Eye (tissue), 1 donor: ENCODE measurements at regions not wholly inside any gene's neighbourhood (a gene's known extent, or its start where the extent isn't known, plus 50 kb on each side); places are given as distances from the start of the nearest gene placed in this dataset.
"Not testable (repeated sequence)": the region's sequence is repeated elsewhere in the genome, so short reads cannot be mapped to it uniquely, and the experiment has no call there.

Experiments
- DNase-seq: peaks from one replicate; pipeline ENCODE4 v3.0.0-alpha.2; 2015

DNA sequence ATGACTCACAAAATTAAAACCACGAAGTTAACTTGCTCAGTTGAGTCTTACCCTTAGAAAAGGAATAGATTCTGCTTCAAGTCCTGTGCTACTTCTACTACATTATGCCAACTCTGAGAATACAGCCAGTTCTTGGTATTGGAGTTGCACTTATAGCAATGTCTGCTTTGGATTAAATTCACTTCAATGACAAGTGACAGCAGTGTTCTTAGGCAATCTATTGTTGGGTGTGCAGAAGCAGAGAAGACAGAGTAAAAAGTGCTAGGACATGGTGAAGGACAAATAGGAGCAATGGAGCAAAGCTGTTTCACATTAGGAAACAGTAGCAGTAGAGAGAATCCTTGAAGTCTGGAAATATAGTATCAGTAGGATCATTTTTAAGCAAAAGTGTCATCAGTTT is 713.1 kb downstream of the SI start:
- DNase-seq, result no peak

DNA sequence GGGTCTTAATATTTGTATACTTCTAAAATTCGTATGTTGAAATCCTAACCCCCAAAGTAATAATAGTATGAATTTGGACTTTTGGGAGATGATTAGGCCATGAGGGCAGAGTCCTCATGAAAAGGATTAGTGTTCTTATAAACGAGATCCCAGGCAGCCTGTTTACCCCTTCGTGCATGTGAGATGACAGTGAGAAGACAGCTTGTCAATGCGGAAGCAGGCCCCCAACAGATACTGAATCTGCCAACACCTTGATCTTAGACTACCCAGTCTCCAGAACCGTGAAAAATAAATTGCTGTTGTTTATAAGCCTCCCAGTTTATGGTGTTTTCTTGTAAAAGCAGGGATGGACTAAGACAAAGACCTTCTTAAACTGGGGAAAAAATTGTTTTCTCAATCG is 714.2 kb downstream of the SI start:
- DNase-seq, result no peak

DNA sequence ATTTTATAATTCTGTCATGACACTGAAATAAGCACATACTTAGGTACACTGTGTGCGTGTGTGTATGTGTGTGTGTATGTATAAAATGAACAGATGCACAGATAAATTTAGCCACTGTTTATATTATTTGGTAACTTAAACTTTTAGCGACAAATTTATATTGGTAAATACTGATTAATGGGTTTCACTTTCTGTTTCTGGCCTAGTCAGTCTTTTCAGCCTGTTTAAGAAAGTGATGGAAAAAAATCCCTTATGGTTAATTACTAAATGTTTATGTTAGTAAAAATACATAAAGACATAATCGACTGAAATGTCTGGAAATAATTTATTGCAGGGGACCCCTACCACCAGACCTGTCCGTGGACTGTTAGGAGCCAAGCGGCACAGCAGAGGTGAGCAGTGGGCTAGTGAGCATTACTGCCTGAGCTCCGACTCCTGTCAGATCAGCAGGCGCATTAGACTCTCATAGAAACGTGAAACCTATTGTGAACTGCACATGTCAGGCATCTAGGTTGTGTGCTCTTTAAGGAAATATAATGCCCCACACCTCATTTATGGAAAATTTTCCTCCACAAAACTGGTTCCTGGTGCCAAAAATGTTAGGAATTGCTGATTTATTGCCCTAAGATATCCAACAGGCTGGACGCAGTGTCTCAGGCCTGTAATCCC is 717.4 kb downstream of the SI start:
- DNase-seq, result no peak

DNA sequence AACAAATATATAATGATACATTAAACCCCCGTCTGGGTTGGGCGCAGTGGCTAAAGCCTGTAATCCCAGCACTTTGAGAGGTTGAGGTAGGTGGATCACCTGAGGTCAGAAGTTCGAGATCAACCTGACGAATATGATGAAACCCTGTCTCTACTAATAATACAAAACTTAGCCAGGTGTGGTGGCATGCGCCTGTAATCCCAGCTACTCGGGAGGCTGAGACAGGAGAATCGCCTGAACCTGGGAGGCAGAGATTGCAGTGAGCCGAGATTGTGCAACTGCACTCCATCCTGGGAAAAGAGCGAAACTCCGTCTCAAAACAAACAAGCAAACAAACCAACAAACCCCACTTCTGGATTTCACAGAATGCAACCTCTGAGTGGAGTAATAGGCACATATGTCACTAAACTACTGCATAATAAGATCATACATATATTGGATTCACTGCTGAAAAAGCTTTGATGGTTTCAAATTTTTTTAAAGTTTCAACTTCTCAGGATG is 718.2 kb downstream of the SI start:
- DNase-seq, result no peak

DNA sequence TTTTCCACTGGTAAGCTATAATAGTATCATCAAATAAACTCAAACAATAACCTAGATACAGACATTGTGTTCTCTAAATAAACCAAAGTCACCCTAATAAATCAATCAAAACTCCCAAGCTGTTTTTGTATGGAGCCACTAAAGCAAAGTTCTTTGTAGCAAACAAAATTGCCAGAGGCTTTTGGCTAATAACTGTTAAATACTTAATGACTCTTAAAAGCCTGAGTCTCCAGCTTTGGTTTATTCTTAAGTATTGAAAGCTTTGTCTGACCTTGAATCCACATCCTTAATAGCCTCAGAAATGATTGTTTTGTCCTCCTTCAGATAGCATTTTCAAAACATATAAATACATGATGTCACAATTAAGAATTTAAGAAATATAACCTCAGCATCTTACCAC is 725.3 kb downstream of the SI start:
- DNase-seq, result peak; percentile 33

DNA sequence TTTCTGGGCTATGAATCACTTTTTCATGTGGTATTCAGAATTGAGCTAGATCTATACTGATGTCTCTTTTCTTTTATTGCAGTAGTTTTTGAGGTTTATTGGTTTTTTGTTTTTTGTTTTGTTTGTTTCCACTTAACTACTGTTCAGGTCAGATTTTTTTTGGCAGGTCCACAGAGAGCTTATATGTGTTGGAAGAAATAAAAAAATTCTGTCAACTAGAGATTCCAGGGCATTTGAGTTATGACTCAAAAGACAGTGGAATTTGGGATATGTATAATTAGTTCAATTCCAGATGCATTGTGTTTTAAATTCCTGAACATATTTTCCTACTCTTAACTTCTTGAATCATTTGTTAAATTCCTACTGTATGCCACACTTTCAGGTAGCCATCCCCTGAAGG is 727.2 kb downstream of the SI start:
- DNase-seq, result no peak

DNA sequence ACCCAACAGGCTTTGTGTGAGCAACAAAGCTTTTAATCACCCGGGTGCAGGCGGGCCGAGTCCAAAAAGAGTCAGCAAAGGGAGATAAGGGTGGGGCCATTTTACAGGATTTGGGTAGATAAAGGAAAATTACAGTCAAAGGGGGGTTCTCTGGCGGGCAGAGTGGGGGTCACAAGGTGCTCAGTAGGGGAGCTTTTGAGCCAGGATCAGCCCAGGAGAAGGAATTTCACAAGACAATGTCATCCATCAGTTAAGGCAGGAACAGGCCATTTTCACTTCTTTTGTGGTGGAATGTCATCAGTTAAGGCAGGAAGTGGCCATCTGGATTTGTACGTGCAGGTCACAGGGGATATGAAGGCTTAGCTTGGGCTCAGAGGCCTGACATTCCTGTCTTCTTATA is 736.1 kb downstream of the SI start:
- not testable (repeated sequence) for DNase-seq

DNA sequence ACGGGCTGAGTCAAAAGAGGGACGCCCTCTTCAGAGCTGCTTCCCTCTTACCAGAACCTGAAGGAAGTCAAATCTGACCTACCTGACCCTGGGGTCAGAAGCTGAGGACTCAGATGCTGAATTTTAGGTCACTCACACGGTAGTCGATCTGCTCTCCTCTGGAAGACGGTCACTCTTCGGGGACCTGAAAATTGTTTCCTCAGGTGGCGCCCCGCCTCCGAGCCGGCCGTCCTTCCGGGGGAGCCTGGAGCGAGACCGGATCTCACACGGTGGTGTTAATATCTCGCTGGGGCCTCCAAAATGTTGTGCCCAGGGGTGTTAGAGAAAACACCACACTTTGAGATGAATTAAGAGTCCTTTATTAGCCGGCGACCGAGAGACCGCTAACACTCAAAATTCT is 737.2 kb downstream of the SI start:
- no peak for DNase-seq

DNA sequence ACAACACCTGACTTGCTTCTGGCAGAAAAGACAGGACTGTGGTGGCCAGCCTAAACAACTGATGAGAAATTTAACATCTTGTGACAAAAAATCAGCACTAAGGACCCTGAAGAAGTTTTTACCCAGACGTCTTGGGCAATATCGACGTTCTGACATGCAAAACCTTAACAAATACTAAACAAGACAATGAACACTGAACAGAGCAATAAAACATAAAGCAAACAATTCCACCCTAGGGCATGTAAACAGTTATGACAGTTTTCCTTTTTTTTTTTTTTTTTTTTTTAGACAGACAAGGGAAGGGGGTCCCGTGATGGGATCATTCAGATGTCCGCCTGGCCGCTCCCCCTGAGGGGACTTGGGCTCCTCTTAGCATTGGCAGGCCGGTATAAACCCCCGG is 738.0 kb downstream of the SI start:
- DNase-seq, result no peak

DNA sequence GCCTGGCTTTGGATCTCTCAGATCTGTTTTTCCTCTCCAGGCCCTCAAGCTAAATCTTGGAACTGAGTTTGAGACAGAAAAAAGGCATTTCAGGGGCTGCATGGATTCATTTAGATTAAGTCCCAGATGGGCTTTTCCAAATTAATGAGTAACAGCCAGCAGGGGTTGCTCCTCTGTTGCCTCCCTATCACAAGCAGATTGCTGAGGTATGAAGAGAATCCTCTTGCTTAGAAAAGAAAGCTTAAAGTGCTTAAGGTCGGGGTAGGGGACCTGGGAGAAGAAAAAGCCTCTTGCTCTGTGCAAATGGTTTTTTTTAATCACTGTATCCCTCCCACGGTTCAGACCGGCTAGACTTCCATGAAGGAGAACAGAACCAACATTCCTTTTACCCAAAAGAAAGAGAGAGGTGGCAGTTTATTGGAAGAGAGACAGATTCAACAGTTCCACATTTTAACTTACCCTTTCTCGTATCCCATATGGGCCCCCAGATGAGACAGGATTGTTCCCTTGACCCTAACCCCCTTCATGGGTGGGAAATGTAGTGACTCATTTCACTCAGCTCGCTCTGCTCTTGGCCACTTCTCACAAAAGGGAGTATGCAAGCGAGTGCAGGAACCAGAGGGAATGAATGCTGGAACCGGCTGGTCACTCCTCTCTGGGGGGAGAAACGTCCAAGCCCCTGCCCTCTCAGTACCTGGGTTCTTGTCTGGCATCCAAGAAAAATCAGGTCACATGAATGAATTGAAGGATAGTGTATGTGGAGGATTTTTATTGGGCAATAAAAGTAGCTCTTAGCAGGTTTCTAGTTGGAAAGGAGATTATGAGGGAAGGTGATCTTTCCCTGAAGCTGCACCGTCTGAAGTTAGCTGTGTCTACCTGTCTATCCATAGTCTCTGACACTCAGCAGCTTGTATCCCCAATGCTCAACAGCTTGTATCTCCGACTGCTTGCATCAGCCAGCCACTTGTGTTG is 745.2 kb downstream of the SI start:
- DNase-seq, result peak; percentile 41

DNA sequence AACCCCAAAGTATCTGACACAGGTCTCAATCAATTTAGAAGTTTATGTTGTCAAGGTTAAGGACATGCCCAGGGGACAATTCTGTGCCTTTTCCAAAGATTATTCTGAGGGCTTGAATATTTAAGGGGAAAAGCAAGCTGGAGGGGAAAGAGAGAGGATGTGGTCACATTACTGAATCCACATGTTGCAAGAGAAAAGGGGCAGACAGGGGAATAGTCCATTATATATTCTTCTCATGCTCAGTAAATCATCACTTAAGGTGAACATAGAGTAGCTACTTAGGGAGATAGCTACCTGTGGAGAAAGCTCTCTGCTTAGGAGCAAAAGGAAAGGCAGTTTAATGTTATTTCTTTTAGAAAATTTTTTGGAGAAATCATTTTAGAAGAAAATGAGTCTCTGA is 751.6 kb downstream of the SI start:
- DNase-seq, result no peak

DNA sequence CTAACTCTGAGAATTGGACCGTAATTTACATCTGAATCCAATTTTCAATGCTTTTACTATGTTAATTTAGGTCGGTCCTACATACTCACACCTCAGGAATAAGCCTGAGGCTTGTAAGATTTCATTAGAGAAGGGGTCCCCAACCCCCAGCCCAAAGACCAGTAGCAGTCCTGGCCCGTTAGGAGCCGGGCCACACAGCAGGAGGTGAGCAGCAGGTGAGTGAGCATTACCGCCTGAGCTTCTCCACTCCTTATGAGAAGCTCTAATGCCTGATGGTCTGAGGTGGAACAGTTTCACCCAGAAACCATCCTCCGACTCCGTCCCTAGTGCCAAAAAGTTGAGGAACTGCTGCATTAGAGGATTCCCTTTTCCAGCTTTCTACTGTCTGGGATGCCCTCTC is 757.3 kb downstream of the SI start:
- no peak for DNase-seq

DNA sequence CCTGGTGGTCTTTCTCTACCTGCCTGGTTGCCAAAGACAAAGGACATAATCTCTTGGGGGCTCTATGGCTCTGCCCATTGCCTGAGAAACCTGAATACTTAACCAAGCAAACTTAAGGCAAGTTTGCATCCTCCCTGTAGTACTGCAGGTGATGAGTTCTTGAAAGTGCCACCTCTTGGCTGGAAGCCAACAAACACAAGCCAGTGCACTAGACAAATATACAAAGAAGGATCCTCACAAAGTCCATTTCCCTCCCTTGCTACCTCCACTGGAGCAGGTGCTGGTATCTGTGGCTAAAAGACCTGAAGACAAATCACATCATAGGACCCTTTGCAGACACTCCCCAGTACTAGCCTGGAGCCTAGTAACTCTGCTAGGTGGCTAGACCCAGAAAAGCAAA is 772.3 kb downstream of the SI start:
- no peak for DNase-seq

DNA sequence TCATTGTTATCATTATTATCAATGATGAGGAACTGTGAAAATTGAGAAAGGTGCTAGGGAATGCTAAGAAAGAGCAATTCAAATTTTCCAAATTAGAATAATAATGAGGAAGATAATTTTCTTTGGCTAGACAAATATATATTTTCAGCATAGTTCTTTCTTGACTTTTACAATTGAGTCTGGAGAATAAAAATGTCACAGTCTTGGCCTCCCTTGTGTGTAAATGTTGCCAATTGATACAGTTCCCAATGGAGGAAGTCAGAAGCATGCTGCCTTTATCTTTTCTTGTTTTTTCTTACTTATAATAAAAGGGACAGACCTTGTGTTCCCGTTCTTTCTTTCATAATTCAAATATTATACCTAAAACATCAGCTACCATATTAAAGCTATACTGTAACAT is 774.4 kb downstream of the SI start:
- DNase-seq, result no peak

DNA sequence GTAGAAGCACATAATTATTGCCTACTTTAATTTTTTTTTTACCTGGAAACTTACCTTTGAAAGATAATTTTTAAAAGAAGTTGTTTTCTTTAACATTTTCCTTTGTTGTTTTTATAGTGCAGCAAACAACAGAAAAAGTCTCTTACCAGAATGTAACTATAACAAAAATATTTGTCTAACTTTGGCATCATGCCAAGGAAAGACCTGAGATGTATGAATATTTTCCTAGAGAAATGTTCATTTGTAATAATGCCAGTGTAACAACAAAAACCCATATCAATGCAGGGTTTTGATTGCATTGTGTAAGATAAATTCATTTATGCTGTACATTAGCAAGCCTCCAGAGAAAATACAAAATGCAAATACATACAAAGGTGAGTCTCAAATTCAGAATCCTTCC is 775.7 kb downstream of the SI start:
- DNase-seq, result no peak

DNA sequence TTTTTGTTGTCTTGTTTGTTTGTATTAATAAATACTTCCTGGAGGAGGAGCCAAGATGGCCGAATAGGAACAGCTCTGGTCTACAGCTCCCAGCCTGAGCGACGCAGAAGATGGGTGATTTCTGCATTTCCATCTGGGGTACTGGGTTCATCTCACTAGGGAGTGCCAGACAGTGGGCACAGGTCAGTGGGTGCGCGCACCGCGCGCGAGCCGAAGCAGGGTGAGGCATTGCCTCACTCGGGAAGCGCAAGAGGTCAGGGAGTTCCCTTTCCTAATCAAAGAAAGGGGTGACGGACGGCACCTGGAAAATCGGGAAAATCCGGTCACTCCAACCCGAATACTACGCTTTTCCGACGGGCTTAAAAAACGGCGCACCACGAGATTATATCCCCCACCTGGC is 786.8 kb downstream of the SI start:
- DNase-seq, result not testable (repeated sequence)

DNA sequence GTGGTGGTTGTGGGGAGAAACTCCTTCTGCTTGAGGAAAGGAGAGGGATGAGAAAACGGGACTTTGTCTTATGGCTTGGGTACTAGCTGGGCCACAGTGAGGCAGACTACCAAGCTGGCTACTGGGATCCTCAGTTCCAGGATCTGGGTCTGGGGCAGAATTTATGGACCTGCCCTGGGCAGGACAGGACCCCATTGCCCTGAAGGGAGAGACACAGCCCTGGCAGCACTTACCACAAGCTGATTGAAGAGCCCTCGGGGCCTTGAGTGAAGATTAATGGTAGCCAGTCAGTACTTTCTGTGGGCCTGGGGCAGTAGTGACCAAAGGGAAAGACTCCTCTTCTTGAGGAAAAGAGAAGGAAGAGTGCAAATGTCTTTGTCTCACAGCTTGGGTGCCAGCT is 799.7 kb downstream of the SI start:
- no peak for DNase-seq

DNA sequence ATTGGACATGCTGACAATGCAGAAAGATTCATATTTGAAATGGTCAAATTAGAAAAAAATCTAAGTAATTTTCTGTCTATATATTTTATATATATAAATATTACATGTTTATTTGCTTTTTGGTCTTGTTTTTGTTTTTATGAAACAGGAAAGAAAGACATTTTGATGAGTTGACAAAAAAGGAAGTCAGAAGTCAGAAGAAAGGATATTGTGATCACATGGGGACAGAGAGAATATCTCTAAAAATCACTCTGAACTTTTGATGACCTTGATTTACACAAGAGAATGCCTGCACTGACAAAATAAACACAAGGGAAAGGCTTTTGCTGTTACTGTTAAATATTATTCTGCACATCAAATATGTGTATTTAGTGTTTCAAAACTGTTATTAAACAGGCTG is 811.2 kb downstream of the SI start:
- no peak for DNase-seq

DNA sequence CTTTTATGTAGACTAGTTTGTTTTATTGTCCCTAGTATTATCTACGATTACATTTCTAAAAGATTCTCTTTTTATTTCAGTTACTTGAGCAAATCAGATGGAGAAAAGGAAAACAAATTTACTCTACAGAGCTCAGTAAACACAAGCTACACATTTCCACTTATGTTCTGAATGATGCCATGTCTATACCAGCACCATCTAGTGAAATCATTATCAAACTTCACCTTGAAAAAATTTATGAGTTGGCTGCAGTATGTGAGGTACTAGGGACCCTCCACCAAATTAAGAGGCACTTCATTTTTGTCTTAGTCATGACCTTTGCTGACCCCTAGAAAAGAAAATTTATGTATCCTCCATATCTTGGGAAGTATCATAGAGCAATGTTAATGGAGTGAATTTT is 827.4 kb downstream of the SI start:
- DNase-seq, result no peak

DNA sequence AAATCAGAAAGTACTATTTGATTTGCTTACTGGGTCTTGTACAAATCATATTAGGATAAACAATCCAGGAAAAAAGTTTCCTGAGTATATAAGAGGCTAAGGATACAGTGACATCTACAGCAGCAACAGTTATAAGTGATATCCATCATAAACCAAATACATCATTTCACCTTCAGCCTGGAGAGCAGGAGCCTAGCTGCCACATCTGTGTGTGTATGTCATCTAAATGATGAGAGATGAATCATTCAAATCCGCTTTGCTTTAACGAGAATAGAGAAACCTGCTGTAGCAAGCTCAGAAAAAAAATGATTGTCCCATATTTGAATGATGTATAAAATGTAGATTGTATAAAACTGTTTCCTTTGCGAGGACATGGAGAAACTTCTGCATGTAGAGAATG is 841.4 kb downstream of the SI start:
- no peak for DNase-seq

DNA sequence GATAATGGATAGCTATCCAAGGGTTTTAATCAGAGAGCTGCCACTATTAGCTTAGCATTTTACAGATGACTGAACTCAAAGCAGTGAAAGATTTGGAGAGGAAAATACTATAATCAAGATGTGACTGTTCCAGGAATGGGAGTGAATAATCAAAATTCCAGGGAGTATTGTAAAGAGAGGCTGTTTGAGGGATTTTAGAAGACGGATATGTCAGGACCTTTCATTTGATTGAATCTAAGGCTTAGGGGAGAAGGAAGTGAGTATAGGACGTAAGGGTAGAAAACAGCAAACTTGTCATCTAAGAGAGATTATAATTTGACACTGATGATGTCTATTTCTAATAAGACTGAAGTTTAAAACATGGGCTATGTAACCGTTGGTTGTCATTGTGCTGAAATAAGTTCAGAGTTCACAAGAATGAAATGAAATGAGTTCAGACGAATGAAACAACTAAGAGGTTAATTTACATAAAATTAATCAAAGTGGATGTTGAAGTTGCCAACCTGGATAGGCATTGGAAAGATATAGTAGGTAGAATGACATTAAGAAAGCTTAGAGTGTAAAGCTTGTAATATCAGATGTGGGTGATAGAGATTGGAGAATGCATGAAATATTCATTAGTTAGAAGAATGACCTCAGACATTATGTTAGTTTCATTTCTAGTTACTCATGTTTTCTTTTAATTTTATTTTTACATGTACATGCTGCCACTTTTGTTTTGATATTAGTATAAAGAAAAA is 842.8 kb downstream of the SI start:
- no peak for DNase-seq

DNA sequence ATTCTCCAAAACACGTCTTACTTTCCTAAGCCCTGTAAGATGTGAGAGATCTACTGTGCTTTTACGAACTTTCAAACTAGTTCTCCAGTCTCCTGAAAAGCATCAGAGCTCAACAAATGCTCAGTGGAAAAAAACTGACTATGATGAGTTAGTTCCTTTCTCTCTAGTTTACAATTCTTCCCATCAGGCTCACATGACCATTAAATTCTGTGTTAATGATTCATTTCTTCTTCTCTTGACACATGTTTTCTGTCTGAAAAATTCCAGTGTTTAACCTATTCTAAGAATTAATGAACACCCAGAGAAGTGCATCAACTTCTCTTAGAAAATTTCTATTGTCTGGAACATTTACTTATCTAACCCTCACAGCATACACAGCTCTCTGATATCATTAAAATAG is 844.3 kb downstream of the SI start:
- no peak for DNase-seq

DNA sequence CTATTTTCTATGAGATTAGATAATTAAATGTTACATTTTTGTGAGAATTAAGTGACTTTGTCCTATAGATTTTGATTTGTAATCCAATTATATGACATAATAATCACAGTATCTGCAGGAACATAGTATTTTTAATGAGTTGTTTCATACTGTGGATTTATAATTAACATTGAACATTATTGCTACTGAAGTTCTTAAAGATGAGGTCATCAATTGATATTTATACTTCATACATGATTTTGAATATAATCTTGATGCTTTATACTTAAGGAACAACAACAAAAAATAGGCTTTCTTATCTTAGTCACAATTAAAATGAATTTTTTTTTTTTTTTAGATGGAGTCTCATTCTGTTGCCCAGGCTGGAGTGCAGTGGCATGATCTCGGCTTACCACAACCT is 846.6 kb downstream of the SI start:
- no peak for DNase-seq
